ENCODE measurements at regions not wholly inside any gene's neighbourhood (a gene's known extent, or its start where the extent isn't known, plus 50 kb on each side); places are given as distances from the start of the nearest gene placed in this dataset.

- CTCF ChIA-PET (ENCODE audit: low intra/inter-chr PET ratio): no interaction called here
- POLR2A ChIA-PET: interaction anchor here (0.7 kb wide), 1 partner anchor 606 kb away, joined by 3 read pairs; no protein-coding TSS in a partner anchor
- no peak overlapping the region for H3K4me3 ChIP-seq
- BruUV-seq (replicated peaks): no TSS peak
- H3K4me2 ChIP-seq (ENCODE audit: insufficient read depth, low read length): no peak overlapping the region
- H3K27me3 ChIP-seq (ENCODE audit: control insufficient read depth in 2 of 2, insufficient read depth in 2 of 2, low read length in 2 of 2): no peaks in the 10 kb centered on the region
- DNase-seq (ENCODE audit: extremely low read depth in 1 of 4, low spot score in 3 of 4) (no peak), ATAC-seq (peak; percentile 24; the same call in 2 of the 3 replicates), FAIRE-seq (no peak)
- in situ Hi-C loops (cut with MboI) (loop anchor here (10.0 to 25.0 kb wide), 4 partner anchors 468 to 1207 kb away; no protein-coding TSS in a partner anchor), intact Hi-C loops (cut with micrococcal nuclease) (no loop called here)
- H3K4me1 ChIP-seq (replicated peaks in 1 of 2; ENCODE audit: control insufficient read depth in 2 of 2, insufficient read depth in 2 of 2, low read length in 2 of 2): no peaks in the 10 kb centered on the region
- no peak overlapping the region for H3K9ac ChIP-seq (ENCODE audit: insufficient read depth in 1 of 2, low read depth in 2 of 2, low read length in 2 of 2)
- 2% methylated on average over 8 of the region's 8 CpGs for WGBS (ENCODE audit: insufficient coverage, low coverage, missing lambda C conversion rate)
- H2AFZ ChIP-seq (ENCODE audit: low read depth, low read length): no peak overlapping the region
- no peaks in the 10 kb centered on the region for H3K9me3 ChIP-seq (replicated peaks; ENCODE audit: control insufficient read depth, insufficient read depth, low read depth, low read length)
- no peak overlapping the region for H3K27ac ChIP-seq (ENCODE audit: extremely low read depth, low read depth, low read length)
- no peaks in the 10 kb centered on the region for H4K20me1 ChIP-seq (replicated peaks; ENCODE audit: control insufficient read depth, insufficient read depth, low read length)
- no peaks in the 10 kb centered on the region for H3K36me3 ChIP-seq (ENCODE audit: control insufficient read depth, insufficient read depth, low read length)
- H3K9me1 ChIP-seq (ENCODE audit: control insufficient read depth, insufficient read depth, low read length): no peaks in the 10 kb centered on the region
- no peaks in the 10 kb centered on the region for H3K79me2 ChIP-seq (ENCODE audit: control insufficient read depth, insufficient read depth, low read length)
- TF ChIP-seq MNT (conservative IDR thresholded peaks at IDR 0.05) (no peak), YY1 (IDR thresholded peaks at IDR 0.05; ENCODE audit: borderline replicate concordance in 1 of 3, control insufficient read depth in 1 of 3, extremely low read depth in 1 of 3, insufficient read depth in 3 of 3, insufficient read length in 1 of 3, insufficient replicate concordance in 2 of 3, low read depth in 1 of 3, low read length in 2 of 3) (peak in 1 of 3 experiments; percentile 55)
These were observed 171.2 kb downstream of the POTEB3 start for GRCh38 chr15:21269121-21269520.

GRCh38 chr15:21268436-21268940 is 171.8 kb downstream of the POTEB3 start:
- no peak overlapping the region for H3K9ac ChIP-seq (ENCODE audit: insufficient read depth in 1 of 2, low read depth in 2 of 2, low read length in 2 of 2)
- H3K4me2 ChIP-seq (ENCODE audit: insufficient read depth, low read length): no peak overlapping the region
- DNase-seq (ENCODE audit: extremely low read depth in 1 of 4, low spot score in 3 of 4): no peak
- FAIRE-seq: no peak
- no peak overlapping the region for H3K4me3 ChIP-seq
- ATAC-seq: peak; percentile 52
- H3K79me2 ChIP-seq (ENCODE audit: control insufficient read depth, insufficient read depth, low read length): no peaks in the 10 kb centered on the region
- H3K9me1 ChIP-seq (ENCODE audit: control insufficient read depth, insufficient read depth, low read length): no peaks in the 10 kb centered on the region
- no peak overlapping the region for H3K27ac ChIP-seq (ENCODE audit: extremely low read depth, low read depth, low read length)
- H2AFZ ChIP-seq (ENCODE audit: low read depth, low read length): no peak overlapping the region
- H3K36me3 ChIP-seq (ENCODE audit: control insufficient read depth, insufficient read depth, low read length): no peaks in the 10 kb centered on the region
- TF ChIP-seq KAT8 (IDR thresholded peaks at IDR 0.05; ENCODE audit: low read depth) (no peak), ZNF79 (CRISPR knock-in tag; IDR thresholded peaks at IDR 0.05; ENCODE audit: low read depth) (no peak), ZNF12 (CRISPR knock-in tag; IDR thresholded peaks at IDR 0.05) (no peak), TRIM24 (IDR thresholded peaks at IDR 0.05) (no peak), LEF1 (IDR thresholded peaks at IDR 0.05) (no peak)
- TF ChIP-seq, protein P1, sequence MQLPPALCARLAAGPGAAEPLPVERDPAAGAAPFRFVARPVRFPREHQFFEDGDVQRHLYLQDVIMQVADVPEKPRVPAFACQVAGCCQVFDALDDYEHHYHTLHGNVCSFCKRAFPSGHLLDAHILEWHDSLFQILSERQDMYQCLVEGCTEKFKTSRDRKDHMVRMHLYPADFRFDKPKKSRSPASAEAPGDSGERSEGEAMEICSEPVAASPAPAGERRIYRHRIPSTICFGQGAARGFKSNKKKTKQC (CRISPR knock-in tag; IDR thresholded peaks at IDR 0.05): no peak
- TF ChIP-seq, protein P2, sequence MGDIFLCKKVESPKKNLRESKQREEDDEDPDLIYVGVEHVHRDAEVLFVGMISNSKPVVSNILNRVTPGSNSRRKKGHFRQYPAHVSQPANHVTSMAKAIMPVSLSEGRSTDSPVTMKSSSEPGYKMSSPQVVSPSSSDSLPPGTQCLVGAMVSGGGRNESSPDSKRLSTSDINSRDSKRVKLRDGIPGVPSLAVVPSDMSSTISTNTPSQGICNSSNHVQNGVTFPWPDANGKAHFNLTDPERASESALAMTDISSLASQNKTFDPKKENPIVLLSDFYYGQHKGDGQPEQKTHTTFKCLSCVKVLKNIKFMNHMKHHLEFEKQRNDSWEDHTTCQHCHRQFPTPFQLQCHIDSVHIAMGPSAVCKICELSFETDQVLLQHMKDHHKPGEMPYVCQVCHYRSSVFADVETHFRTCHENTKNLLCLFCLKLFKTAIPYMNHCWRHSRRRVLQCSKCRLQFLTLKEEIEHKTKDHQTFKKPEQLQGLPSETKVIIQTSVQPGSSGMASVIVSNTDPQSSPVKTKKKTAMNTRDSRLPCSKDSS (IDR thresholded peaks at IDR 0.05; ENCODE audit: low read depth, partially characterized antibody): no peak
- TF ChIP-seq, protein P3, sequence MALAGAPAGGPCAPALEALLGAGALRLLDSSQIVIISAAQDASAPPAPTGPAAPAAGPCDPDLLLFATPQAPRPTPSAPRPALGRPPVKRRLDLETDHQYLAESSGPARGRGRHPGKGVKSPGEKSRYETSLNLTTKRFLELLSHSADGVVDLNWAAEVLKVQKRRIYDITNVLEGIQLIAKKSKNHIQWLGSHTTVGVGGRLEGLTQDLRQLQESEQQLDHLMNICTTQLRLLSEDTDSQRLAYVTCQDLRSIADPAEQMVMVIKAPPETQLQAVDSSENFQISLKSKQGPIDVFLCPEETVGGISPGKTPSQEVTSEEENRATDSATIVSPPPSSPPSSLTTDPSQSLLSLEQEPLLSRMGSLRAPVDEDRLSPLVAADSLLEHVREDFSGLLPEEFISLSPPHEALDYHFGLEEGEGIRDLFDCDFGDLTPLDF (CRISPR knock-in tag; IDR thresholded peaks at IDR 0.05): no peak
- POLR2A ChIA-PET: no interaction called here
- no TSS peak for BruUV-seq (replicated peaks)
- H3K27me3 ChIP-seq (ENCODE audit: control insufficient read depth in 2 of 2, insufficient read depth in 2 of 2, low read length in 2 of 2): no peaks in the 10 kb centered on the region
- in situ Hi-C loops (cut with MboI) (loop anchor here (10.0 to 25.0 kb wide), 4 partner anchors 469 to 1206 kb away; no protein-coding TSS in a partner anchor), intact Hi-C loops (cut with micrococcal nuclease) (no loop called here)
- CTCF ChIA-PET (ENCODE audit: low intra/inter-chr PET ratio): no interaction called here
- no peaks in the 10 kb centered on the region for H3K9me3 ChIP-seq (replicated peaks; ENCODE audit: control insufficient read depth, insufficient read depth, low read depth, low read length)
- H3K4me1 ChIP-seq (replicated peaks in 1 of 2; ENCODE audit: control insufficient read depth in 2 of 2, insufficient read depth in 2 of 2, low read length in 2 of 2): no peaks in the 10 kb centered on the region
- H4K20me1 ChIP-seq (replicated peaks; ENCODE audit: control insufficient read depth, insufficient read depth, low read length): no peaks in the 10 kb centered on the region
- WGBS (ENCODE audit: insufficient coverage, low coverage, missing lambda C conversion rate): 0% methylated on average over 1 of the region's 1 CpG
